HepG2 (cell line): ENCODE measurements at regions not wholly inside any gene's neighbourhood (a gene's known extent, or its start where the extent isn't known, plus 50 kb on each side); places are given as distances from the start of the nearest gene placed in this dataset.

Source experiments
- ATAC-seq: fragments of 200-7000 bp; cut with Tn5 transposase; 3 replicates; pipeline ENCODE4 v1.9.1; 2020; ENCODE audit warnings: mild to moderate bottlenecking, moderate library complexity
- BruUV-seq: library from RNA; stranded (reverse); fragments of 400-500 nt; replicated peaks from 2 replicates; lab custom pipeline; 2021; lab: Mats Ljungman, UMichigan
- CTCF ChIA-PET: fragments of 300-600 bp; formaldehyde crosslinking; extraction: SDS; loops from one replicate; lab custom pipeline; 2021; ENCODE audit warnings: low total read pairs, inconsistent platforms, low intra/inter-chr PET ratio; lab: Yijun Ruan, JAX
- POLR2A ChIA-PET: fragments of 350-600 bp; sonication (Branson Sonifier 250); formaldehyde crosslinking; loops from one replicate; lab custom pipeline; 2020; ENCODE audit warnings: antibody characterized with exemption, inconsistent platforms; lab: Yijun Ruan, JAX
- DNase-seq: peaks from one replicate; pipeline ENCODE4 v3.0.0-alpha.2; 2015; ENCODE audit warnings: low spot score
- FAIRE-seq: peaks from 3 replicates; lab custom pipeline; 2011; peaks lifted over from hg19 to GRCh38; lab: Jason Lieb, UNC
- H2AFZ ChIP-seq: one replicate; pipeline ENCODE4 v1.6.1; 2011; ENCODE audit warnings: low read length, inconsistent platforms
- H3K27ac ChIP-seq: fragments of 300-600 bp; 3 replicates; pipeline ENCODE4 v1.8.0; 2011; ENCODE audit warnings: mixed run types, mild to moderate bottlenecking, mixed read lengths, low read length, inconsistent platforms; ENCODE audit not compliant: insufficient read depth; ENCODE audit errors: extremely low read length
- H3K27me3 ChIP-seq, 2 experiments: fragments of 200-600 bp in 1 of 2; 2 replicates in 1 of 2; 3 replicates in 1 of 2; pipeline versions ENCODE4 v1.6.0 to v1.8.0; 2011; ENCODE audit warnings: low read length in 2 of 2, mild to moderate bottlenecking in 2 of 2, moderate library complexity in 2 of 2, inconsistent platforms in 1 of 2; ENCODE audit not compliant: insufficient read depth in 2 of 2, control insufficient read depth in 1 of 2
- H3K36me3 ChIP-seq, 2 experiments: fragments of 200-600 bp in 1 of 2; replicated peaks in 1 of 2; 2 replicates in 1 of 2; 3 replicates in 1 of 2; pipeline versions ENCODE4 v1.5.1 to v1.8.0; 2011; ENCODE audit warnings: low read length in 2 of 2, inconsistent platforms in 1 of 2; ENCODE audit not compliant: insufficient read depth in 2 of 2, control insufficient read depth in 1 of 2
- H3K4me1 ChIP-seq: 2 replicates; pipeline ENCODE4 v1.5.1; 2012; ENCODE audit warnings: low read length, inconsistent platforms; ENCODE audit not compliant: insufficient read depth
- H3K4me2 ChIP-seq: 2 replicates; pipeline ENCODE4 v1.6.0; 2011; ENCODE audit warnings: low read depth, low read length, inconsistent platforms
- H3K4me3 ChIP-seq, 3 experiments: fragments of 200-600 bp in 1 of 3; sonication (generic), shearing (Covaris generic) in 1 of 3; replicated peaks in 1 of 3; 2 replicates each; pipeline ENCODE4 v1.5.1; 2011 to 2016; ENCODE audit warnings: low read length in 3 of 3, inconsistent platforms in 2 of 3, low read depth in 2 of 3, mild to moderate bottlenecking in 2 of 3, control low read depth in 1 of 3, mixed read lengths in 1 of 3; ENCODE audit not compliant: insufficient read depth in 1 of 3
- H3K79me2 ChIP-seq: one replicate; pipeline ENCODE4 v1.6.1; 2011; ENCODE audit warnings: low read length, inconsistent platforms; ENCODE audit not compliant: insufficient read depth
- H3K9ac ChIP-seq: 2 replicates; pipeline ENCODE4 v1.6.0; 2011; ENCODE audit warnings: mild to moderate bottlenecking, low read depth, low read length, inconsistent platforms; ENCODE audit not compliant: insufficient read depth
- H3K9me3 ChIP-seq: 2 replicates; pipeline ENCODE4 v1.5.1; 2012; ENCODE audit warnings: mild to moderate bottlenecking, low read length
- H4K20me1 ChIP-seq: 2 replicates; pipeline ENCODE4 v1.6.0; 2011; ENCODE audit warnings: inconsistent platforms, mild to moderate bottlenecking, low read length, moderate library complexity; ENCODE audit not compliant: insufficient read depth
- CHD2 ChIP-seq: IDR thresholded peaks from 2 replicates; pipeline ENCODE4 v1.6.1; 2011; ENCODE audit warnings: low read depth, low read length, improper control_type of control experiment
- FLYWCH1 ChIP-seq: sonication (generic); formaldehyde crosslinking; IDR thresholded peaks from 2 replicates; pipeline ENCODE4 v1.8.1; 2023; ENCODE audit warnings: mild to moderate bottlenecking, missing genetic modification reagents
- GTF3A ChIP-seq: sonication (generic); formaldehyde crosslinking; conservative IDR thresholded peaks from 2 replicates; pipeline ENCODE4 v1.4.0; 2020; ENCODE audit warnings: mild to moderate bottlenecking, missing genetic modification reagents
- GZF1 ChIP-seq: sonication (generic); formaldehyde crosslinking; IDR thresholded peaks from 2 replicates; pipeline ENCODE4 v1.5.1; 2020; ENCODE audit warnings: mild to moderate bottlenecking, missing genetic modification reagents
- IKZF1 ChIP-seq: fragments of 450-650 bp; IDR thresholded peaks from 2 replicates; pipeline ENCODE4 v1.7.1; 2016
- KAT8 ChIP-seq: IDR thresholded peaks from 2 replicates; pipeline ENCODE4 v1.6.1; 2016; ENCODE audit warnings: missing genetic modification reagents, missing compliant biosample characterization
- RAD21 ChIP-seq: fragments of 450-650 bp; formaldehyde crosslinking; IDR thresholded peaks from 2 replicates; pipeline ENCODE4 v1.5.0; 2020; ENCODE audit warnings: mild to moderate bottlenecking
- SAP130 ChIP-seq: IDR thresholded peaks from 2 replicates; pipeline ENCODE4 v1.6.1; 2016; ENCODE audit warnings: low read depth
- SNAI1 ChIP-seq: sonication (generic); formaldehyde crosslinking; IDR thresholded peaks from 2 replicates; pipeline ENCODE4 v1.5.0; 2020; ENCODE audit warnings: mild to moderate bottlenecking, missing genetic modification reagents, borderline replicate concordance
- SP4 ChIP-seq: sonication (generic); formaldehyde crosslinking; IDR thresholded peaks from 2 replicates; pipeline ENCODE4 v1.8.1; 2023; ENCODE audit warnings: mild to moderate bottlenecking, missing genetic modification reagents
- ZNF564 ChIP-seq: sonication (generic); formaldehyde crosslinking; IDR thresholded peaks from 2 replicates; pipeline ENCODE4 v1.8.1; 2023; ENCODE audit warnings: mild to moderate bottlenecking, missing genetic modification reagents
- WGBS: methylation state at CpG from one replicate; pipeline ENCODE4 v1.1.6; 2017; ENCODE audit warnings: low lambda C conversion rate; 5-methylcytosine and 5-hydroxymethylcytosine counted together
- in situ Hi-C: cut with HindIII; loops from 2 replicates; pipeline ENCODE4 v1.10.0; 2017; ENCODE audit warnings: low pct_unique_long_range_greater_than_20kb; ENCODE audit not compliant: extremely low pct_ligation_motif_present
- intact Hi-C: fragments of 100-400 bp; cut with micrococcal nuclease; formaldehyde crosslinking; loops from one replicate; pipeline ENCODE4 v1.10.0; 2022; ENCODE audit not compliant: unreplicated experiment
- TF ChIP-seq, protein P1 (sequence below): sonication (generic); formaldehyde crosslinking; IDR thresholded peaks from 2 replicates; pipeline ENCODE4 v1.5.0; 2020; ENCODE audit warnings: missing genetic modification reagents
- TF ChIP-seq, protein P2 (sequence below): sonication (generic); formaldehyde crosslinking; IDR thresholded peaks from 2 replicates; pipeline ENCODE4 v1.4.0; 2020; ENCODE audit warnings: missing genetic modification reagents, borderline replicate concordance
- TF ChIP-seq, protein P3 (sequence below): sonication (generic); formaldehyde crosslinking; IDR thresholded peaks from 2 replicates; pipeline ENCODE4 v1.4.0; 2020; ENCODE audit warnings: missing genetic modification reagents, borderline replicate concordance

DNA sequence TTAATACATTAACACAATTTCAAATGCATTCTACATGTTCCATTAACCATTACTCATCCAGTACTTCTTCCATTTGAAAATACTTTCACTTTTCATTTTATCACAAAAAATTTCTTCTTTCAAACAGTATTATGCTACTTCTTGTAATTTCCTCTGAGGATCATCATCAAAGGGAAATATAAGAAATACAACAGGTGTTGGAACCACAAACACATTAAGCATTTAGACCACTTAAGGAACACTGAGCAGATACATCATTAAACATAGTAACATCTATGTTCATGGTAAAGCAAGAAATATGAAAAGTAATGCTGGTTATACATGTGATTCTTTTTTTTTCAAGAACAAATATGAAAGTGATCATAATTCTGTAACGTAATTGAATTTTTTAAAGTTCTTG lies 2207.0 kb downstream of the ARAP2 start (continued):
- TF ChIP-seq, protein P1, sequence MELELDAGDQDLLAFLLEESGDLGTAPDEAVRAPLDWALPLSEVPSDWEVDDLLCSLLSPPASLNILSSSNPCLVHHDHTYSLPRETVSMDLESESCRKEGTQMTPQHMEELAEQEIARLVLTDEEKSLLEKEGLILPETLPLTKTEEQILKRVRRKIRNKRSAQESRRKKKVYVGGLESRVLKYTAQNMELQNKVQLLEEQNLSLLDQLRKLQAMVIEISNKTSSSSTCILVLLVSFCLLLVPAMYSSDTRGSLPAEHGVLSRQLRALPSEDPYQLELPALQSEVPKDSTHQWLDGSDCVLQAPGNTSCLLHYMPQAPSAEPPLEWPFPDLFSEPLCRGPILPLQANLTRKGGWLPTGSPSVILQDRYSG, result no peak
- no peak for TF ChIP-seq FLYWCH1 (CRISPR knock-in tag)

DNA sequence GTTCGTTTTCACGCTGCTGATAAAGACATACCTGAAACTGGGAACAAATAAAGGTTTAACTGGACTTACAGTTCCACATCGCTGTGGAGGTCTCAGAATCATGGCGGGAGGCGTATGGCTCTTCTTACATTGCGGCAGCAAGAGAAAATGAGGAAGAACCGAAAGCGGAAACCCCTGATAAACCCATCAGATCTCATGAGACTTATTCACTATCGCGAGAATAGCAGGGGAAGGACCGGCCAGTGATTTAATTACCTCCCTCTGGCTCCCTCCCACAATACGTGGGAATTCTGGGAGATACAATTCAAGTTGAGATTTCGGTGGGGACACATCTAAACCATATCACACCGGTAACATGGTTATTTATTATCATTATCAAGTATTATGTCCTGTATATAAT lies 2204.5 kb downstream of the ARAP2 start:
- no peak overlapping the region for H2AFZ ChIP-seq
- WGBS, result 27% methylated on average over 14 of the region's 14 CpGs
- H3K36me3 ChIP-seq, result no peaks in the 10 kb centered on the region
- H3K79me2 ChIP-seq, result no peaks in the 10 kb centered on the region
- BruUV-seq, result no TSS peak
- ChIA-PET CTCF (no interaction called here), POLR2A (no interaction called here)
- in situ Hi-C loops (no loop called here), intact Hi-C loops (no loop called here)
- no peak overlapping the region for H3K9ac ChIP-seq
- no peaks in the 10 kb centered on the region for H4K20me1 ChIP-seq
- DNase-seq (peak; percentile 1), ATAC-seq (no peak), FAIRE-seq (no peak)
- H3K4me1 ChIP-seq, result no peaks in the 10 kb centered on the region
- no peak overlapping the region for H3K4me3 ChIP-seq
- H3K27ac ChIP-seq, result no peak overlapping the region
- TF ChIP-seq SAP130 (CRISPR knock-in tag) (peak; percentile 46; the same call in 1 of the 2 replicates), SP4 (no peak), RAD21 (CRISPR knock-in tag) (no peak), KAT8 (CRISPR knock-in tag) (no peak), SNAI1 (no peak), CHD2 (peak; percentile 64; the same call in 1 of the 2 replicates), GTF3A (no peak), IKZF1 (no peak), ZNF564 (CRISPR knock-in tag) (no peak), GZF1 (no peak)
- TF ChIP-seq, protein P2, sequence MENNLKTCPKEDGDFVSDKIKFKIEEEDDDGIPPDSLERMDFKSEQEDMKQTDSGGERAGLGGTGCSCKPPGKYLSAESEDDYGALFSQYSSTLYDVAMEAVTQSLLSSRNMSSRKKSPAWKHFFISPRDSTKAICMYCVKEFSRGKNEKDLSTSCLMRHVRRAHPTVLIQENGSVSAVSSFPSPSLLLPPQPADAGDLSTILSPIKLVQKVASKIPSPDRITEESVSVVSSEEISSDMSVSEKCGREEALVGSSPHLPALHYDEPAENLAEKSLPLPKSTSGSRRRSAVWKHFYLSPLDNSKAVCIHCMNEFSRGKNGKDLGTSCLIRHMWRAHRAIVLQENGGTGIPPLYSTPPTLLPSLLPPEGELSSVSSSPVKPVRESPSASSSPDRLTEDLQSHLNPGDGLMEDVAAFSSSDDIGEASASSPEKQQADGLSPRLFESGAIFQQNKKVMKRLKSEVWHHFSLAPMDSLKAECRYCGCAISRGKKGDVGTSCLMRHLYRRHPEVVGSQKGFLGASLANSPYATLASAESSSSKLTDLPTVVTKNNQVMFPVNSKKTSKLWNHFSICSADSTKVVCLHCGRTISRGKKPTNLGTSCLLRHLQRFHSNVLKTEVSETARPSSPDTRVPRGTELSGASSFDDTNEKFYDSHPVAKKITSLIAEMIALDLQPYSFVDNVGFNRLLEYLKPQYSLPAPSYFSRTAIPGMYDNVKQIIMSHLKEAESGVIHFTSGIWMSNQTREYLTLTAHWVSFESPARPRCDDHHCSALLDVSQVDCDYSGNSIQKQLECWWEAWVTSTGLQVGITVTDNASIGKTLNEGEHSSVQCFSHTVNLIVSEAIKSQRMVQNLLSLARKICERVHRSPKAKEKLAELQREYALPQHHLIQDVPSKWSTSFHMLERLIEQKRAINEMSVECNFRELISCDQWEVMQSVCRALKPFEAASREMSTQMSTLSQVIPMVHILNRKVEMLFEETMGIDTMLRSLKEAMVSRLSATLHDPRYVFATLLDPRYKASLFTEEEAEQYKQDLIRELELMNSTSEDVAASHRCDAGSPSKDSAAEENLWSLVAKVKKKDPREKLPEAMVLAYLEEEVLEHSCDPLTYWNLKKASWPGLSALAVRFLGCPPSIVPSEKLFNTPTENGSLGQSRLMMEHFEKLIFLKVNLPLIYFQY, result no peak
- TF ChIP-seq, protein P3, sequence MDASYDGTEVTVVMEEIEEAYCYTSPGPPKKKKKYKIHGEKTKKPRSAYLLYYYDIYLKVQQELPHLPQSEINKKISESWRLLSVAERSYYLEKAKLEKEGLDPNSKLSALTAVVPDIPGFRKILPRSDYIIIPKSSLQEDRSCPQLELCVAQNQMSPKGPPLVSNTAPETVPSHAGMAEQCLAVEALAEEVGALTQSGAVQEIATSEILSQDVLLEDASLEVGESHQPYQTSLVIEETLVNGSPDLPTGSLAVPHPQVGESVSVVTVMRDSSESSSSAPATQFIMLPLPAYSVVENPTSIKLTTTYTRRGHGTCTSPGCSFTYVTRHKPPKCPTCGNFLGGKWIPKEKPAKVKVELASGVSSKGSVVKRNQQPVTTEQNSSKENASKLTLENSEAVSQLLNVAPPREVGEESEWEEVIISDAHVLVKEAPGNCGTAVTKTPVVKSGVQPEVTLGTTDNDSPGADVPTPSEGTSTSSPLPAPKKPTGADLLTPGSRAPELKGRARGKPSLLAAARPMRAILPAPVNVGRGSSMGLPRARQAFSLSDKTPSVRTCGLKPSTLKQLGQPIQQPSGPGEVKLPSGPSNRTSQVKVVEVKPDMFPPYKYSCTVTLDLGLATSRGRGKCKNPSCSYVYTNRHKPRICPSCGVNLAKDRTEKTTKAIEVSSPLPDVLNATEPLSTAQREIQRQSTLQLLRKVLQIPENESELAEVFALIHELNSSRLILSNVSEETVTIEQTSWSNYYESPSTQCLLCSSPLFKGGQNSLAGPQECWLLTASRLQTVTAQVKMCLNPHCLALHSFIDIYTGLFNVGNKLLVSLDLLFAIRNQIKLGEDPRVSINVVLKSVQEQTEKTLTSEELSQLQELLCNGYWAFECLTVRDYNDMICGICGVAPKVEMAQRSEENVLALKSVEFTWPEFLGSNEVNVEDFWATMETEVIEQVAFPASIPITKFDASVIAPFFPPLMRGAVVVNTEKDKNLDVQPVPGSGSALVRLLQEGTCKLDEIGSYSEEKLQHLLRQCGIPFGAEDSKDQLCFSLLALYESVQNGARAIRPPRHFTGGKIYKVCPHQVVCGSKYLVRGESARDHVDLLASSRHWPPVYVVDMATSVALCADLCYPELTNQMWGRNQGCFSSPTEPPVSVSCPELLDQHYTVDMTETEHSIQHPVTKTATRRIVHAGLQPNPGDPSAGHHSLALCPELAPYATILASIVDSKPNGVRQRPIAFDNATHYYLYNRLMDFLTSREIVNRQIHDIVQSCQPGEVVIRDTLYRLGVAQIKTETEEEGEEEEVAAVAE (CRISPR knock-in tag), result no peak
- no peaks in the 10 kb centered on the region for H3K27me3 ChIP-seq
- H3K9me3 ChIP-seq, result peaks cover 16% of the 10 kb centered on the region
- H3K4me2 ChIP-seq, result no peak overlapping the region
